Hematopoietic multipotent progenitor cell treated with erythropoietin and hydrocortisone succinate and interleukin-3 and kit ligand, for 17 days (in vitro differentiated cells): ENCODE measurements at regions not wholly inside any gene's neighbourhood (a gene's known extent, or its start where the extent isn't known, plus 50 kb on each side); places are given as distances from the start of the nearest gene placed in this dataset.
"Not testable (repeated sequence)": the region's sequence is repeated elsewhere in the genome, so short reads cannot be mapped to it uniquely, and the experiment has no call there.

Experiments
- DNase-seq: peaks from one replicate; pipeline ENCODE4 v3.0.0-alpha.2; 2015; ENCODE audit warnings: low spot score

- no peak for DNase-seq
Measured at GRCh38 chrX:16320765-16321355, 153.6 kb downstream of the MAGEB17 start.

- DNase-seq, result no peak
Measured at GRCh38 chrX:16333453-16333852, 166.2 kb downstream of the MAGEB17 start.

GRCh38 chrX:16335181-16335580, 167.9 kb downstream of the MAGEB17 start:
- no peak for DNase-seq

GRCh38 chrX:16347968-16348670, 180.8 kb downstream of the MAGEB17 start:
- DNase-seq, result no peak

- no peak for DNase-seq
Measured at GRCh38 chrX:16357902-16358301, 190.6 kb downstream of the MAGEB17 start.

- DNase-seq, result not testable (repeated sequence)
Measured at GRCh38 chrX:16360056-16360455, 192.8 kb downstream of the MAGEB17 start.

- DNase-seq, result no peak
Measured at GRCh38 chrX:16368696-16369095, 201.4 kb downstream of the MAGEB17 start.

- no peak for DNase-seq
Measured at GRCh38 chrX:16376056-16376455, 208.8 kb downstream of the MAGEB17 start.

GRCh38 chrX:16386126-16386525, 218.8 kb downstream of the MAGEB17 start:
- DNase-seq, result no peak

- no peak for DNase-seq
Measured at GRCh38 chrX:16392597-16392996, 225.3 kb downstream of the MAGEB17 start.

GRCh38 chrX:16394290-16394689, 227.0 kb downstream of the MAGEB17 start:
- no peak for DNase-seq

GRCh38 chrX:16403808-16404207, 236.5 kb downstream of the MAGEB17 start:
- no peak for DNase-seq

- no peak for DNase-seq
Measured at GRCh38 chrX:16416588-16416987, 233.4 kb upstream of the S100G start.

GRCh38 chrX:16418650-16419049, 231.3 kb upstream of the S100G start:
- no peak for DNase-seq

- DNase-seq, result no peak
Measured at GRCh38 chrX:16427668-16428067, 222.3 kb upstream of the S100G start.

GRCh38 chrX:16429406-16429805, 220.6 kb upstream of the S100G start:
- no peak for DNase-seq

- no peak for DNase-seq
Measured at GRCh38 chrX:16431266-16431665, 218.7 kb upstream of the S100G start.

- no peak for DNase-seq
Measured at GRCh38 chrX:16433021-16433420, 216.9 kb upstream of the S100G start.

GRCh38 chrX:16435399-16435986, 214.5 kb upstream of the S100G start:
- DNase-seq, result no peak

- peak; percentile 65 for DNase-seq
Measured at GRCh38 chrX:16436348-16437188, 213.4 kb upstream of the S100G start.

GRCh38 chrX:16440446-16440845, 209.5 kb upstream of the S100G start:
- no peak for DNase-seq

- DNase-seq, result no peak
Measured at GRCh38 chrX:16444353-16444752, 205.6 kb upstream of the S100G start.
